Mucosa of descending colon (tissue), 3 donors: ENCODE measurements at regions not wholly inside any gene's neighbourhood (a gene's known extent, or its start where the extent isn't known, plus 50 kb on each side); places are given as distances from the start of the nearest gene placed in this dataset.

ENCODE experiments used
- ATAC-seq: fragments of 200-7000 bp; cut with Tn5 transposase; one replicate; pipeline ENCODE4 v1.9.1; 2020; ENCODE audit warnings: mild to moderate bottlenecking, moderate library complexity
- DNase-seq, 3 donors: peaks; one replicate each; pipeline ENCODE4 v3.0.0-alpha.2; 2020
- H3K36me3 ChIP-seq: fragments of 200-600 bp; one replicate; pipeline ENCODE4 v1.8.0; 2021; ENCODE audit warnings: low read depth, mild to moderate bottlenecking
- H3K4me1 ChIP-seq: fragments of 200-600 bp; one replicate; pipeline ENCODE4 v1.8.0; 2021; ENCODE audit warnings: low read depth, mild to moderate bottlenecking
- H3K4me3 ChIP-seq: fragments of 200-600 bp; one replicate; pipeline ENCODE4 v1.8.0; 2021; ENCODE audit warnings: mild to moderate bottlenecking
- H3K9me3 ChIP-seq: fragments of 200-600 bp; one replicate; pipeline ENCODE4 v1.8.0; 2021; ENCODE audit warnings: mild to moderate bottlenecking
- CTCF ChIP-seq: fragments of 200-600 bp; IDR thresholded peaks from one replicate; pipeline ENCODE4 v1.8.0; 2022; ENCODE audit warnings: antibody characterized with exemption, mild to moderate bottlenecking
- intact Hi-C, 2 donors: fragments of 100-400 bp; cut with DNase I in 1 of 2; cut with micrococcal nuclease in 1 of 2; formaldehyde crosslinking; loops; one replicate each; pipeline versions ENCODE4 v1.11.0 to v1.11.1; 2022; cut with DNase I, micrococcal nuclease
- donor health status: DM: no; HTN: no; CAD: no; lungs with moderate emphysema.
- donor health status: DM: no; HTN: no; CAD: no.
- donor health status: DM: no; HTN: yes; CAD: no.

GRCh38 chr4:20381005-20381404 is 129.3 kb downstream of the SLIT2 start:
- ATAC-seq (no peak), DNase-seq (no peak)
- TF ChIP-seq CTCF = no peak
- Histone ChIP-seq H3K4me1 (no peaks in the 10 kb centered on the region), H3K4me3 (no peak overlapping the region), H3K36me3 (no peaks in the 10 kb centered on the region), H3K9me3 (no peaks in the 10 kb centered on the region)
- intact Hi-C loops = no loop called here

- Histone ChIP-seq H3K4me1 (no peaks in the 10 kb centered on the region), H3K4me3 (no peak overlapping the region), H3K36me3 (no peaks in the 10 kb centered on the region), H3K9me3 (no peaks in the 10 kb centered on the region)
- TF ChIP-seq CTCF = no peak
- intact Hi-C loops = no loop called here
- ATAC-seq (no peak), DNase-seq (no peak)
Observed at GRCh38 chr4:20383283-20383682, 131.6 kb downstream of the SLIT2 start.

- no peak for TF ChIP-seq CTCF
- Histone ChIP-seq H3K4me1 (no peaks in the 10 kb centered on the region), H3K36me3 (no peaks in the 10 kb centered on the region), H3K9me3 (no peaks in the 10 kb centered on the region), H3K4me3 (no peak overlapping the region)
- DNase-seq = no peak
- ATAC-seq = no peak
- intact Hi-C loops = no loop called here
Observed at GRCh38 chr4:20383969-20384368, 132.3 kb downstream of the SLIT2 start.

DNA sequence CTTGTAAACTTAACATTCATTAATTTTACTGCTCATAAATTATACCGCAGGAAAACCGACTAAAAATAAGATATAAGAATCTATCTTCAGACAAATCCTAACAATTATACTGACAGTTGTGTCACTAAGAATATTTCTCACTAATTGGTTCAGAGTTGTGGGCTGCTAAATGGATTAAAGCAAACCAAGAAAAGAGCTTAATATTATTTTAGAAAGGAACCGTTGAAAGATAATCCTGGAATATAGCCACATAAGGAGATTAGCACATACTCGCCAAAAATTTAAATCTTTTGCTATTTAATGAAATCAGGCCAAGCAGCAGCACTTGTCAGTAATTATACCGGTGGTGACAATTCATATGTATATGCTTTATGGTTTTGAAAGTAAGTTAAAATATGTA is 132.8 kb downstream of the SLIT2 start:
- no peaks in the 10 kb centered on the region for H3K9me3 ChIP-seq
- H3K4me1 ChIP-seq = no peaks in the 10 kb centered on the region
- H3K4me3 ChIP-seq = no peak overlapping the region
- ATAC-seq = no peak
- no peak for TF ChIP-seq CTCF
- no peaks in the 10 kb centered on the region for H3K36me3 ChIP-seq
- intact Hi-C loops = no loop called here
- no peak for DNase-seq

- H3K4me3 ChIP-seq = no peak overlapping the region
- no peaks in the 10 kb centered on the region for H3K36me3 ChIP-seq
- intact Hi-C loops = no loop called here
- no peaks in the 10 kb centered on the region for H3K4me1 ChIP-seq
- no peak for TF ChIP-seq CTCF
- no peaks in the 10 kb centered on the region for H3K9me3 ChIP-seq
- DNase-seq (no peak), ATAC-seq (no peak)
Observed at GRCh38 chr4:20386001-20386740, 134.5 kb downstream of the SLIT2 start.

DNA sequence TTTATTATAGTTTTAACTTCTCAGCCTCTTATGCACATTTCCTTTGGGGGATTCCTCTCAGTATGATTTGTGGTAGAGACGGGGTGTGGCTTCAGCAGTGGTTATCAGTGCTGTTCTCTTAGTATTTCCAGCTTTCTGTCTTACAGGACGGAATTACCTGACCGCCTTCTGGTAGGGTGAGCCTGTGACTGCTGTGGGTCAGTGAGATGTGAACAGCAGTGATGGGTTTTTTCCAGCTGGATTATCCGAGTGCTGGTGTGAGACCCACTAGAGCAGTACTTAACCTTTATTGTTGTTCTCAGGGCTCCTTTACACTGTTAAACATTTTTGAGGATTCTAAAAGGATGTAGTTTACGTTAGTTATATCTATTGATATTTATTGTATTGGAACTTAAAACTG is 135.2 kb downstream of the SLIT2 start:
- intact Hi-C loops = no loop called here
- no peaks in the 10 kb centered on the region for H3K36me3 ChIP-seq
- H3K4me3 ChIP-seq = no peak overlapping the region
- TF ChIP-seq CTCF = no peak
- DNase-seq = no peak
- H3K9me3 ChIP-seq = no peaks in the 10 kb centered on the region
- no peak for ATAC-seq
- H3K4me1 ChIP-seq = no peaks in the 10 kb centered on the region
